GM18858 (cell line): ENCODE measurements at regions not wholly inside any gene's neighbourhood (a gene's known extent, or its start where the extent isn't known, plus 50 kb on each side); places are given as distances from the start of the nearest gene placed in this dataset.

ENCODE experiments used
- ATAC-seq: cut with Tn5 transposase; IDR thresholded peaks from one replicate; pipeline ENCODE4 v1.9.1; 2021; ENCODE audit not compliant: unreplicated experiment

DNA sequence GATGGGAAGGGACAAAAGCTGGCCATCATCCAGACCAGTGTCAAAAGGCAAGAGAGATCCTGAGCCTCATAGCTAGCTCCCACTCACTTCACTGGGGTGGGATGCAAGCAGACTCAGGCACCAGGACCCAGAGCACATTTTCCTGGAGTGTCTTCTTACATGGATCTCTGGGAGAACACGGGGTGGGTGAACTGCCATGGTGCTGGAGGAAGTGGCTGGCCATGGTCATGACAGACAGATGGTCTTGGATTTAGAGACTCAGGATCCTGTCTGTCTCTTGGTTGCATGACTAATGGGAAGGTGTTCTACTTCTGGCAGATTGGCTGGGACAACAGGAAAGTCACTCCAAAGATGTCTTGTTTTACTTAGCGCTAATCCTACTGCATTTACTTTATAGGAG, 311.5 kb downstream of the ATP23 start:
- ATAC-seq, result no peak

DNA sequence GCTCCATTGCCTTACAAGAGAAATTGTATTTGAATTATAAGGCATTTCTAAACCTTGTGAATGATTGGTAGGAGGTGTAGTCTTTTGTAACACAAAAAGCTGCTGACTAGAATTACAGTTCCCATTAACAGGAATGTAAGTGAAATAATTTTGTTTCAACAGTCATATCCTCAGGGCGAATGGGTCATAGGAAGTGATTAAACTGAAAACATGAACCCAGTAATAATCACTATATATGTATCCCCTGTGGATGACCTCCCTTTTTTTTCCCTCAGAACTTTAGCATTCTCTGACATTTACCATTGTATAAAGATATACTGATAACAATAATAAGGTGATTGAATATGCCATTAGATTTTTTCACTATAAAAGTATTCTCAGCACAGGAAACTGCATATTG, 312.3 kb downstream of the ATP23 start:
- no peak for ATAC-seq

DNA sequence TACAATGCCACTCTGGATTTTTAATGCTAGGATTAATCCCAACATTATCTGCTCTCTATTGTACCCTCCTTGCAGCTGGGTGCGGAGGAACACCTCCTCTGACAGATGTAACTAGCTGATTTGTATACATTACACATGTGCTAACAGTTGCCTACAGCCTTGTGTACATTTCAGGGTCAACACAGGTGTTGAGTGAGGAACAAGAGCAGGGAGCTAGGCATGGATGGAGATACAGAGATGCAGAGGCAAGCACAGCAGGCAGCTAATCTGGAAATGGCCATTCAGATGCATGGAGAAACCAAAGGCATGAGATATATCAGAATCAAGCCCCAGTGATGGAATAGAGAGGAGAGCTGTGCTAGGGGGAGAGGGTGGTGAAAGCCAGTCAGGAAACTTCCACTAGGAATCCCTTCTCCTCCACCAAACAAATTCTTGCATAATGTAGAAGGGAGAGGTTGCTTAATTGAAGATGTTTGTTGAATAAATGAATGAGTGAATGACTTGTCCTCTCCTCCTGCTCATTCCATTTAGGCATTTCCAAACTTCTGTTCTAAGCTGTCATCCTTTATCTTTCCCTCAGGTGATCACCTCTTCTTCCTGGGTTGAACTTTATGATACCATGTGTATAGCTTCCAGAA, 313.2 kb downstream of the ATP23 start:
- ATAC-seq, result no peak

DNA sequence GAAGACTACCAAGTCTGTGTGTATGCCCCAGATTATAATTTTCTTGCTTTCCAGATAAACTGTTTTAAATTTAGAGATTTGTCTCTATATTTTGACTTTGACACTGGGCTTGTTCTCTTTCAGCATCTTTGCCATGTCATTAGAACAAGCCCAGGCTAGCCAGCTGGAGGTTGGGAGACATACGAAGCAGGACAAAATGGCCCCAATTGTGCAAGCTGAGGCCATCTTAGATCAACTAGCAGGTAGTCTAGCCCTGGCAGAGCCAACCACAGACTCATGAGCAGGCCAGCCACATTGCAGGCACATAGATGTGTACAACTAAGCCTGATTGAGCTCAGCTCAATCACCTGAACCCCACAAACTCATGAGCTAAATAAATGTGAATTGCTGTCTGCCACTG, 321.4 kb downstream of the ATP23 start:
- ATAC-seq, result no peak

DNA sequence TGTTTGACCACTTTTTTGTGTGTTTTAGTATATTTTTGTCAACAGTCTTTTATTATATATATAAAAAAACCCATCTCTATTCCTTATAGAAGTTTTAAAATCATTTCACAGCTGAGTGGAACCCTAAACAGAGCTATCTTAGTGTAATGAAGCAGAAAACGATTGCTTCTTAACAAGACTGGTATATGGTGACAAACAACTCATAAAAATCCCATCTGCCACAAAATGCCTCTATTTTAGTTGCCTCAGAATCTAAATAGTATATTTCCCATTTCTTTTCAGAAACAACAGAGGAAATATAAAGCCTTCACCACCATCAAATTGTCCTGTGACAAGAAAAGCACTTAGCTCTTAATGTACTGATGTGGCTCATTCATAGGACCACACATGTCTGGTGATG, 322.4 kb downstream of the ATP23 start:
- ATAC-seq, result no peak

DNA sequence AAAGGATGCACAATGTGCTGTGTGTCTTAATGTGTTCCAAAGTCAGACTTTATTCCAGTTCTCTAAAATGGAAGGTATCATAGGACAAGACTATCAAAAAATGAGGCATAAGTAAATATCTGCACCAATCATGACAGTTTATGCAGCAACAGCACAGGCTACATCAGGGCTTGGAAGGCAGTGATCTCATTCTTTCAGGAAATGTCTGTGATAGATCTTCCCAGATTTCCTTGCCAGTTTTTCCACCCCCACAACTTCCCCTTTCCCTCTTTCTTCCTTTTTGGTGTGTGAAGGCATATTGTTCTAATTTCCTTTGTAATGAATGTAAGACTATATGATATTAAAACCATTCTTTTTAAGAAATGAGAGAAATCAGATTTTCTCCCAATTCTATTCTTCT, 326.7 kb downstream of the ATP23 start:
- ATAC-seq, result no peak

DNA sequence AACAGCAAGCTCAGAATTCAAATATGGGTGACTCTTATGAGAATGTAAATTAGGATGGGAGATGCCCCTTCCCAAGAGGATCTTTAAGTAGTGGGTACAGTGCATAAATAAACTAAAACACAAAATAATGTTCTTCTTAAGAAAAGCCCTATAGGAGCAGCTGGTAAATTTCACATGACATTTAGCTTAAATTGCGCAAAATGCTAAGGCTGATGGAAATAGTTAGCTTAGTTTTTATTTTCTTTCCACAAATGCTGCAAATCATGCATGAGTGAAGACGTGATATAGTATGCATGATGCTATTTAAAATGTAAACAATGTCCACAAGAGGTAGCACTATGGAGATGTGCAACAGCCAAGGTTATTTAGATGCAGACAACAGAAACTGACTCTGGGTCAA, 328.1 kb downstream of the ATP23 start:
- no peak for ATAC-seq

DNA sequence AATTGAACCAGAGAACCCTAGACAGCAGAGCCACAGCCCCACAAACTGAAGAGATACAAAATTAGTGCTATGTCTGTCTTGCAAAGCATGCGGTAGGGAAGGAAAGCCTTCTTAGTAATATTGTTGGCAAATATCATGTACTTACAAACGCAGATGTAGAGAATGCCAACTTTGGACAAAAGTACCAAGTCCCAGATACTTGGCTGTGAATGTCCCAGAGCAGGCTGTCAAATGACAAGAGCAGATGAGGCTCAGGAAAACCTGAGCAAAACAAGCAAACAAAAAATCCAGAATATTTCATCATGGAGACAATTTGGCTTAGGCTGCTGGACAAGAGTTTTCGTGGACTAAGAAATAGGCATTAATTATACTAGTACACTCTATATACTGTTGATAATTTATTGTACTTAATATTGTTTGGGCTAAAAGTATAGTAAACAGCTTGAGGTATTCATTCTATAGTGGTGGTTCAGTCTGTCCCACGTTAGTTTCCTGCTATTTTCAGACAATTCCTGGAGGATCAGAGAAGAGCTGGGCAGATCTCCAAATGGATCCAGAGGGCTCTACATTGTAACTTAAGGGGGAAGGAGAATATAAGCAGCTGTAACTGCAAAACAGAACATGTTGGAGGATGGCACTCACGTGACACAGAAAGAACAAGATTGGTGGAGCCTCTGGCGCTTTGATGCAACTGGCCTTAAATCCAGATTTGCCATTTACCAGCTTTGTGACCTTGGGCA, 329.8 kb downstream of the ATP23 start:
- no peak for ATAC-seq

DNA sequence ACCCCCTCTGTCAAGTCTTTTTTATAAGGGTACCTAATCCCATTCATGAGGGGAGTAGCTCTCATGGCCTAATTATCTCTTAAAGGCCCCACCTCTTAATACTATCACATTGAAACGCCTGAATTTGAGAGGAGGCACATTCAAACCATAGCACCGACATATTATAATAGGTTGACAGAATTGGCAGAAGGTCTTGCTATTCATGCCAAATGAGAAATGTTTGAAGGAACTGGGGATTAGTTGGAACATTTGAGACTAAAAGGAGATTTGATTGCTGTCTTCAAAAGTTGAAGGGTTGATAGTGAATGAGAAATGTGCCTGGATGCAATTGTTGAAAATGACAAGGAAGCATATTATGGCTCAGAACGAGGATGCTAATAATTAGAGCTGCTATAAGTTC, 331.1 kb downstream of the ATP23 start:
- ATAC-seq, result no peak

DNA sequence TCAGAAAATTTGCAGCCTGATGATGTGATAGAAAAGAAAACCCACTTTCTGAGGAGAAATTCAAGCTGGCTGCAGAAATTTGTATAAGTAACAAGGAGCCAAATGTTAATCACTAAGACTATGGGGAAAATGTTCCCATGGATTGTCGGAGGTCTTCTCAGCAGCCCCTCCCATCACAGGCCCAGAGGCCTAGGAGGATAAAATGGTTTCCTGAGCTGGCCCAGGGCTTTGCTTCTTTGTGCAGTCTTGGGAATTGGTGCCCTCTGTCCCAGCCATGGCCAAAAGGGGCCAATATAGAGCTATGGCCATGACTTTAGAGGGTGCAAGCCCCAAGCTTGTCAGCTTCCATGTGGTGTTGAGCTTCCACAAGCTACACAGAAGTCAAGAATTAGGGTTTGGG, 335.9 kb downstream of the ATP23 start:
- no peak for ATAC-seq

DNA sequence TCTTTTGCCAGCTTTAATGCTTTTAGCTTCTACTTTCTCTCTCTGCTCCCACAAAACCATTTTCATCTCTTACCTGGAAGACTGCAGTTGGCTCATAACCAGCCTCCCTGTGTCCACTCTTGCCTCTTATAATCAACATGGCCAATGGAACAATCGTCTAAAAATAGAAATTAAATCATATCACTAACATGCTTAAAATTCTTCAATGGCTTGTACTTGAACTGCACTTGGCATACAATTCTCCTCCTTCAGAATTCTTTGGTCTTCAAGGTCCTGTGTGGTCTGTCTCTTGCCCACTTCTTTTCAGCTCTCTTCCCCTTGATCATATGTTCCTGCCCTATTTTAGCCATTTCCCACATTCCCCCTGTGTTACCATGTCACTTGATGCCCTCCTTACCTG, 342.2 kb downstream of the ATP23 start:
- no peak for ATAC-seq

DNA sequence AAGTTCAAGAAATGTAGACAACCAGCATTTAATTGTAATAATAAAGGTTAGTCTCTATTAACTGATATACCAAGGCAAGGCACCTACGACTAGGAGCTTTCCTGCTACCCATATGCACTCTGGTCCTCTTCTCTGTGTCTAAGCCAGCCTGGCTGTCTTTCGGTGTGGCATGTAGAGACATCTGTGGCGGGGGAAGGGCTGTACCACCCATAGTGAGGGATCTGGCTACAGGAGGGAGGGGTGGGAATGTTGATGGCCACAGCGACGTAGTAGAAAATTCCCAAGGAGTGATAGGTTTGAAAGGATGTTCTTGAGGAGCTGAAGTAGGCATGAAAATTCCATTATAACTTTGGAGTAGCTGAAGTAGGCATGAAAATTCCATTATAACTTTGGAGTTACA, 344.2 kb downstream of the ATP23 start:
- ATAC-seq, result no peak

DNA sequence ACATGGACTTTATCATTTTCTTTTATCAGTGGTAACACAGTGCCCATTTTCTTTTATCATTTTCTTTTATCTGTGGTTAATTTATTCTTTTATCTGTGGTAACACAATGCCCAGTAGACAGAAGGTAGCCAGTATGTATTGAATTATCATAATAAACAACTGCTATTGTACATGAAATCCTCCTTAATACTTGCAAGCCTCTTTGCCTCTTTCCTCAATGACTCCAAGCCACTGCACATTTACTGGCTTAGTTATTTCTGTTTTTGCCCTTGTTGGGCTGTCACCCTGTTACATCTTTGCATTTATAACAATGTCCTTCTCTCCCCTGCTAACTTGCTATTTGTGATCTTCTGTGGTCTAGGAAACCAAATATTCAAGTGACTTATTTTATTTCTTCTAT, 345.0 kb downstream of the ATP23 start:
- no peak for ATAC-seq

DNA sequence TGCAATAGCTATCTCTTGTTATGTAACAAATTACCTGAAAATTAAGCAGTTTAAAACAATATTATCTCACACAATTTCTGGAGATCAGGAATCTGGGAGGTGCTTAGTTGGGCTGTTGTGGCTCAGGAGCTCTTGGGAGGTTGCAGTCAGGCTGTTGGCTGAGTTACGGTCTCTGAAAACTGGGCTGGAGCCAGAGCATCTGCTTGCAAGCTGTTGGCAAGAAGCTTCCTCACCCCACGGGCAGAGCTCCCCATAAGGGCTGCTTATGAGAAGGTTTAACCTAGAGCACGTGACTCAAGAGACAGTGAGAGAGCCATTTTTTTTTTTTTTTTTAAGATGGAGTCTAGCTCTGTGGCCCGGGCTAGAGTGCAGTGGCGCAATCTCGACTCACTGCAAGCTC, 346.8 kb downstream of the ATP23 start:
- ATAC-seq, result no peak

DNA sequence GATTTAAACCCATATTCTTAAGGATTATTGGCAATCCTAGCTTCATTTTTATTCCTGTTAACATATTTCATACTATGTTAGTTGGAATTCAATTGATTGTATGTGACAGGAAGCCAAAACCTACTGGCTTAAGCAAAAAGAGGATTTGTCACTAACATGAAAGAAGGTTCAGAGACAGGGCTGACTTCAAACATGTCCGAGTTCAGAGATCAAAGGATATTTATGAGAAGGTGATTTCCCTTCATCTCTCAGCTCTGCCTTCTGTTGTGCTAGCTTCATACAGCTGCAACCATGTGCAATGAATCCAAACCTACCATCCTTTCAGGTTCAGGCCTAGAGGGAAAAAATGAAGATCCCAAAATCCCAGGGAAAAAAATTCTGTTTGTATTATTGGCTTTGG, 349.7 kb downstream of the ATP23 start:
- peak; percentile 58 for ATAC-seq

DNA sequence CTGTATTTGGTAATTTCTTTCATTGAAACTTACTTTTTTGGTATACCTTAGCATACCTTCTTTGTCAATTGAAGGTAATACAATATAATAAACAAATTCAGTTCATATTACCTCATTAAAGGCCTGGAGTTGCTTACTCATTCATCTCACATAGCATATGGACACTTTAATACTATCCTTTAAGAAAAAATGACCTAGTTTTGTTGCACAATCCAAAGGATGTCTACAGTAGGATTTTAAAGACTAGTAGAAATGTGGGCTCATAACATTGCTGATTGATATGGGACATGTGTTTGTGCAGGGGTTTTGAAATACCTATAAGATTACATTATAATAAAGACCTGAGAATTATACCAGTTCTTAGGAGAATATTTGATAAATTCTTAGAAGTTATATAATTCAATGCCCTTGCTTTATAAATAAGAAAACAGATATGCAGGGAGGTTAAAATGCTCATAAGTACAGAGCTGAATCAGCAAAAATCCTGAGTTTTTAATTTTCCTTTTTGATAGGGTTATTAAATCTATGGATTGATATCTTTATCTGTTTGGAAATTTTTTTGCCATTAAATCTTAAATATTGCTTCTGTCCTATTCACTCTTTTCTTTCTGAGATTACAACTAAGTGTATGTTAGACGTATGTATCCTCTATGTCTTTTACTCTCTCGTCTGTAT, 352.1 kb downstream of the ATP23 start:
- no peak for ATAC-seq

DNA sequence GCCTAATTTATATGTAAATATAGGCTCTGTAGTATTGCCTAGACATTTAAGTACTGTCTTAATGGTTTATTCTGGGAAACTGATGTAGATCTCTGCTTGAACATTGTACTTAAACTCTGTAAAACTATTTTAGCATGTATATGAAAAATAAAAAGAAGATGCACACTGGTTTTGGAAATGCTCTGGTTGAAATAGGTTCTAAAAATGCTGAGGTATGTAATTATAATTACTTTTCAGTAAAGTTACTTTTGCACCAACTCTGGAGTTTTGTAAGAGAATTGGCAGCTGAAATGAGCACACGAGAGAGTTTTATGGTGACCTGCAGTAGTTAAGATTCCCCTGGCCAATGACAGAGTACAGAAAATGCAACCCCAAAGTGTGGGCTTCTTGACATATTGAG, 353.9 kb downstream of the ATP23 start:
- ATAC-seq, result no peak

DNA sequence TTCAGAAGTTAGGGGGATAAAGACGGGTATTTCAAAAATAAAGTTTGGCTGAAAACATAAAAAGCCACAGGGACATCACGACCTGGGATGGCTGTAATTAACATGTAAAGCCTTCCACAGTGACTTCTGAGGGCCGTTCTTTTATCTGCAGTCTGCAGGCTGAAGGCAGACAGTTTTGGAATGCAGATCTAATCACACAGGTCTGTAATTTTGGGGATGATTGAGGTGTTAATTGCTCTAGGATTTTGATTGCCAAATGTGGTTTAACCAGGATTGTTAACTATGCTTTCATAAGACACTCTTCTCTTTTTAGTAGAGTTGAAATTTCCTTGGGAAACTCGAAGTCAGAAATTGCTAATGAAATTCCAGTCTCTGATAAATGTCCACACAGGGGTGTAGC, 355.5 kb downstream of the ATP23 start:
- ATAC-seq, result no peak

DNA sequence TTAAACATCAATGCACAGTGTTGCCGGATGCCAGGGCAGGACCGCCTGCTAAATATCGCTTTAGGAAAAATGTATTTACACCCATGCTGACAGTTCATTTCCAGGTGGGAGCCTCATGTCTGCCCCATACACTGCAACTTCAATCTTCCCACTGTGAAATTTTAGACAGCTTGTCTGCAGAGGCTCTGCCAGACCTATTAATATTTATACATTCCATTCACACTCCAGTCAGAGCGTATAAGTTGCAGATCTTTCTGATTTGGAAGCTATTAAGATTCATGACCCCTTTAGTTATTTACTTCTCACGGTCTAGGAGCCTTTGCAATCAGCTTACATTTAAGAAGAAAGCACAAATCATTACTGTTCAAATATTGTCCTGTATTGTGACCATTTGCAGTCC, 357.4 kb downstream of the ATP23 start:
- ATAC-seq, result no peak

DNA sequence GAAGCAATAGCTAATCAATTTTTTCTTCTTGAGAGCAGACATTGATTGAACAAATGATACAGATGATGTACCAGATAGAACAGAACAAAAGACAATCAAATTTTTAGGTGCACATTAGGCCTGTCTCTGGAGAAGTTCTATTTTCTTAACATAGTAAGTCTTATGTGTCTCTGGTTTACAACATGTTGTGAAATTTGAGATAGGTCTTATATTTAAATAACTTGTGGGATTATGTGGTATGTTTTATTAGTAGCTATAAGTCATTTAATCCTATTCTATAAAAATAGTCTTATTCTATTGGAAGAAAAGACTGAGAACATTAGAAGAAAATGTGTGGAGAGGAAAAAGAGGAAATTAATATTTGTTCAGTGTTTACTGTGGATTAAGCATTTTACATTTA, 358.0 kb downstream of the ATP23 start:
- no peak for ATAC-seq

DNA sequence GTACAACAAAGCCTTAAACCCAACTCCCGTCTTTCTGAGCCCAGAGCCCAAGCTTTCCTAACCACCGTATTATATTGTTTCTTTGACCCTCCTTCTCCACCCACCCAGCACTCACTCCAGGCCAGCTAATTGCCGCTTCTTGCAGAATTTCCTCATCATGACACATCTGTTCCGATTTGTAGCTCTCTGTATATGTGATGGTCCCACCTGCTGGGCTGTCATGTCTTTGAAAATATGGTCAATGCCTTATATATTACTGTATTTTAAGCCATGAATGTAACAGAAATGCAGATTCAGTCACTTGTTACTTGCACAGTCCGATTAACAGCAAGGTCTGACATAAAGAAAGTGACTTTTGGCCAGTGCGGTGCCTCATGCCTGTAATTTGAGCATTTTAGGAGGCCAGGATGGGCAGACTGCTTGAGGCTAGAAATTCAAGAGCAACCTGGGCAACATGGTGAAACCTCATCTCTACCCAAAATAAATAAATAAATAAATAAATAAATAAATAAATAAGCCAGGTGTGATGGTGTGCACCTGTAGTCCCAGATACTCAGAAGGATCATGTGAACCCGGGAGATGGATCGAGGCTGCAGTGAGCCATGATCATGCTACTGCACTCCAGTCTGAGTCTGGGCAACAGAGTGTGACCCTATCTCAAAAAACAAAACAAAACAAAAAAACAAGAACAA, 359.8 kb downstream of the ATP23 start:
- no peak for ATAC-seq

DNA sequence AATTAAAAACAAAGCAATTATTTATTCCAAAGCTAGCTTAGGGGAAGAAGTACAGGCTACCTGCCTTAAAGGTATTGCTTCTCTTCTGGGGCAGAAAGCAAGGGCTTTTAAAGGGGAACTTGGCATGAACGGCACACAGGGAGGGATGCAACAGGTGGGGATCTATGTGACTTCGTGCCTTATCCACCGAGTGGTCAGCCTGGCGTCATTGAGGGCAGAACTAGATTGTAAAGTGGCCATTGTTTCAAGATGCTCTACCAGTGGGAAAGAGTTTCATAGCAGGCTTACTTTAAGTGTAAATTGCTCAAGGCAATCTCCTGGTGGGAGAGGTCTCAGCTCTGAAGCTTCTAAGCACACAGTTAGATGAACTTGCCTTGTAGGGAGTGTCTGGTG, 360.4 kb downstream of the ATP23 start:
- no peak for ATAC-seq
